ENCODE measurements at regions not wholly inside any gene's neighbourhood (a gene's known extent, or its start where the extent isn't known, plus 50 kb on each side); places are given as distances from the start of the nearest gene placed in this dataset.

GRCh38 chr7:9102846-9103245, 669.4 kb downstream of the NXPH1 start:
- no peak for TF ChIP-seq ETV6 (CRISPR knock-in tag; IDR thresholded peaks at IDR 0.05)
- TF ChIP-seq ZSCAN18 (CRISPR knock-in tag; IDR thresholded peaks at IDR 0.05), result no peak
- no peak for TF ChIP-seq CTCF (IDR thresholded peaks at IDR 0.05)
- TF ChIP-seq JUN (CRISPR knock-in tag; IDR thresholded peaks at IDR 0.05), result no peak
- TF ChIP-seq USF2 (CRISPR knock-in tag; IDR thresholded peaks at IDR 0.05), result no peak
- no peak for TF ChIP-seq ZBTB21 (CRISPR knock-in tag; IDR thresholded peaks at IDR 0.05; ENCODE audit: borderline replicate concordance)
- no peak for TF ChIP-seq ATF6 (CRISPR knock-in tag; IDR thresholded peaks at IDR 0.05)
- no peak for TF ChIP-seq RORB (CRISPR knock-in tag; IDR thresholded peaks at IDR 0.05)
- TF ChIP-seq ZNF263 (CRISPR knock-in tag; IDR thresholded peaks at IDR 0.05; ENCODE audit: low read depth), result no peak

Data from WTC11 (cell line).